A549 (cell line): ENCODE measurements at regions not wholly inside any gene's neighbourhood (a gene's known extent, or its start where the extent isn't known, plus 50 kb on each side); places are given as distances from the start of the nearest gene placed in this dataset.

ENCODE experiments used
- ATAC-seq, 2 experiments: fragments of 200-7000 bp in 1 of 2; fragments of >200 bp in 1 of 2; cut with Nextera tagmentation in 1 of 2; cut with Tn5 transposase in 1 of 2; 3 replicates each; pipeline versions ENCODE4 v1.8.0 to v1.9.1; 2018 to 2020; ENCODE audit warnings: mild to moderate bottlenecking in 1 of 2, moderate library complexity in 1 of 2
- CTCF ChIA-PET: fragments of 300-600 bp; sonication (Branson Sonifier 250); formaldehyde crosslinking; extraction: SDS; loops from one replicate; lab custom pipeline; 2021; ENCODE audit warnings: antibody characterized with exemption, inconsistent platforms; lab: Yijun Ruan, JAX
- POLR2A ChIA-PET: fragments of 350-600 bp; formaldehyde crosslinking; extraction: SDS; loops from one replicate; lab custom pipeline; 2021; ENCODE audit warnings: antibody characterized with exemption, inconsistent platforms; lab: Yijun Ruan, JAX
- DNase-seq, 2 experiments: peaks; one replicate each; pipeline versions ENCODE4 v3.0.0 to v3.0.0-alpha.2; 2011 to 2016; ENCODE audit warnings: low read depth in 1 of 2, low spot score in 1 of 2
- FAIRE-seq: peaks from 2 replicates; lab custom pipeline; 2011; peaks lifted over from hg19 to GRCh38; lab: Jason Lieb, UNC
- H3K27ac ChIP-seq, 2 experiments: fragments of >200 bp; sonication (Bioruptor Twin); formaldehyde crosslinking; 3 replicates each; pipeline ENCODE4 v1.5.1; 2016 to 2017
- H3K4me1 ChIP-seq: fragments of >200 bp; sonication (Bioruptor Twin); formaldehyde crosslinking; 3 replicates; pipeline ENCODE4 v1.6.1; 2016
- H3K4me2 ChIP-seq: fragments of >200 bp; sonication (Bioruptor Twin); formaldehyde crosslinking; 3 replicates; pipeline ENCODE4 v1.6.1; 2016
- H3K4me3 ChIP-seq: fragments of >200 bp; sonication (Bioruptor Twin); formaldehyde crosslinking; 3 replicates; pipeline ENCODE4 v1.5.1; 2016
- H3K9me3 ChIP-seq: fragments of >200 bp; sonication (Bioruptor Twin); formaldehyde crosslinking; 3 replicates; pipeline ENCODE4 v1.6.1; 2016
- BHLHE40 ChIP-seq: IDR thresholded peaks from 2 replicates; pipeline ENCODE4 v1.6.1; 2012; ENCODE audit warnings: low read depth, low read length, inconsistent platforms
- CBX2 ChIP-seq: fragments of 200-600 bp; sonication (generic); IDR thresholded peaks from 2 replicates; pipeline ENCODE4 v1.6.1; 2016; ENCODE audit warnings: low read depth, mild to moderate bottlenecking, borderline replicate concordance
- CBX8 ChIP-seq: fragments of 200-600 bp; sonication (generic); IDR thresholded peaks from 2 replicates; pipeline ENCODE4 v1.6.1; 2016
- CEBPB ChIP-seq, 2 experiments: fragments of >200 bp in 1 of 2; sonication (Bioruptor Twin) in 1 of 2; formaldehyde crosslinking in 1 of 2; IDR thresholded peaks; 2 replicates each; pipeline ENCODE4 v1.6.1; 2012 to 2016
- CTCF ChIP-seq: fragments of >200 bp; sonication (Bioruptor Twin); formaldehyde crosslinking; IDR thresholded peaks from 3 replicates; pipeline ENCODE4 v1.5.1; 2016
- EHMT2 ChIP-seq: fragments of 200-600 bp; sonication (generic); IDR thresholded peaks from 2 replicates; pipeline ENCODE4 v1.6.1; 2016; ENCODE audit warnings: antibody characterized with exemption, low read depth, mild to moderate bottlenecking, moderate library complexity
- EP300 ChIP-seq, 2 experiments: fragments of >200 bp; sonication (Bioruptor Twin); formaldehyde crosslinking; IDR thresholded peaks; 2 replicates in 1 of 2; 3 replicates in 1 of 2; pipeline ENCODE4 v1.6.1; 2016 to 2017
- ESRRA ChIP-seq: fragments of 150-350 bp; IDR thresholded peaks from 2 replicates; pipeline ENCODE4 v1.6.1; 2014; ENCODE audit warnings: mild to moderate bottlenecking, low read length, borderline replicate concordance
- FOXS1 ChIP-seq: fragments of 250-450 bp; sonication (Bioruptor Pico); IDR thresholded peaks from 2 replicates; pipeline ENCODE4 v1.5.0; 2020; ENCODE audit warnings: mild to moderate bottlenecking, moderate library complexity
- HDAC2 ChIP-seq: fragments of 200-600 bp; sonication (generic); IDR thresholded peaks from 2 replicates; pipeline ENCODE4 v1.6.1; 2016
- HEYL ChIP-seq: fragments of 250-450 bp; sonication (Bioruptor Pico); IDR thresholded peaks from 2 replicates; pipeline ENCODE4 v1.8.0; 2021; ENCODE audit warnings: mild to moderate bottlenecking, moderate library complexity
- HMGXB4 ChIP-seq: fragments of 250-450 bp; sonication (Bioruptor Pico); IDR thresholded peaks from 2 replicates; pipeline ENCODE4 v1.5.0; 2021; ENCODE audit warnings: mild to moderate bottlenecking, moderate library complexity, borderline replicate concordance
- HOXB13 ChIP-seq: fragments of 250-450 bp; sonication (Bioruptor Pico); IDR thresholded peaks from 2 replicates; pipeline ENCODE4 v1.5.0; 2020; ENCODE audit warnings: low read depth, mild to moderate bottlenecking, moderate library complexity
- HOXB5 ChIP-seq: fragments of 250-450 bp; sonication (Bioruptor Pico); IDR thresholded peaks from 2 replicates; pipeline ENCODE4 v1.5.0; 2020; ENCODE audit warnings: mild to moderate bottlenecking, moderate library complexity
- JUNB ChIP-seq: fragments of >200 bp; sonication (Bioruptor Twin); formaldehyde crosslinking; IDR thresholded peaks from 2 replicates; pipeline ENCODE4 v1.6.1; 2016
- MAZ ChIP-seq: fragments of 150-350 bp; IDR thresholded peaks from 2 replicates; pipeline ENCODE4 v1.6.1; 2014; ENCODE audit warnings: antibody characterized with exemption, low read depth, low read length, borderline replicate concordance
- MYC ChIP-seq: IDR thresholded peaks from 2 replicates; pipeline ENCODE4 v1.6.1; 2012; ENCODE audit warnings: mild to moderate bottlenecking, inconsistent platforms, low read length, improper control_type of control experiment, borderline replicate concordance
- NFE2L2 ChIP-seq: fragments of 150-350 bp; conservative IDR thresholded peaks from 2 replicates; pipeline ENCODE4 v1.6.1; 2014; ENCODE audit warnings: low read length
- NR3C1 ChIP-seq: fragments of >200 bp; sonication (Bioruptor Twin); formaldehyde crosslinking; IDR thresholded peaks from 3 replicates; pipeline ENCODE4 v1.6.1; 2017
- PBX3 ChIP-seq: IDR thresholded peaks from 2 replicates; pipeline ENCODE4 v1.6.1; 2012
- PHF8 ChIP-seq: fragments of 200-600 bp; sonication (generic); IDR thresholded peaks from 2 replicates; pipeline ENCODE4 v1.6.1; 2016; ENCODE audit warnings: low read depth, mild to moderate bottlenecking, antibody characterized with exemption, moderate library complexity, borderline replicate concordance
- RAD21 ChIP-seq, 2 experiments: fragments of >200 bp in 1 of 2; sonication (Bioruptor Twin) in 1 of 2; formaldehyde crosslinking in 1 of 2; IDR thresholded peaks in 1 of 2; conservative IDR thresholded peaks in 1 of 2; 2 replicates in 1 of 2; 3 replicates in 1 of 2; pipeline ENCODE4 v1.6.1; 2012 to 2018; ENCODE audit warnings: inconsistent platforms in 1 of 2
- SMC3 ChIP-seq: fragments of >200 bp; sonication (Bioruptor Twin); formaldehyde crosslinking; IDR thresholded peaks from 3 replicates; pipeline ENCODE4 v1.6.1; 2018; ENCODE audit warnings: inconsistent platforms
- TFCP2L1 ChIP-seq: fragments of 250-450 bp; sonication (Bioruptor Pico); IDR thresholded peaks from 2 replicates; pipeline ENCODE4 v1.5.0; 2021; ENCODE audit warnings: mild to moderate bottlenecking
- ZC3H11A ChIP-seq: fragments of 450-650 bp; IDR thresholded peaks from 2 replicates; pipeline ENCODE4 v1.6.1; 2014; ENCODE audit warnings: antibody characterized with exemption, mild to moderate bottlenecking
- whole genome bisulfite sequencing: methylation state at CpG from one replicate; pipeline ENCODE4 v1.1.6; 2017; ENCODE audit errors: missing lambda C conversion rate; 5-methylcytosine and 5-hydroxymethylcytosine counted together

GRCh38 chr3:124566701-124567100, 163.6 kb upstream of the UMPS start:
- 51% methylated on average over 2 of the region's 2 CpGs for WGBS
- CTCF ChIA-PET: interaction anchor here (1.1 to 10.4 kb wide), 7 partner anchors 12 to 335 kb away, joined by 3 to 348 read pairs (median 12); no protein-coding TSS in a partner anchor
- H3K4me2 ChIP-seq: no peak overlapping the region
- H3K9me3 ChIP-seq: no peaks in the 10 kb centered on the region
- no peak overlapping the region for H3K27ac ChIP-seq
- peaks cover 5% of the 10 kb centered on the region; the same call in 1 of the 3 replicates for H3K4me1 ChIP-seq
- TF ChIP-seq CTCF: no peak
- no peak for TF ChIP-seq PHF8
- no peak for TF ChIP-seq SMC3
- TF ChIP-seq RAD21 (conservative IDR thresholded peaks at IDR 0.05 in 1 of 2, IDR thresholded peaks at IDR 0.05 in 1 of 2): no peak
- no peak for TF ChIP-seq MAZ
- TF ChIP-seq HOXB13 (CRISPR knock-in tag): no peak
- TF ChIP-seq JUNB: no peak
- no peak for TF ChIP-seq HOXB5 (CRISPR knock-in tag)
- TF ChIP-seq EP300 (IDR thresholded peaks at IDR 0.05): no peak
- TF ChIP-seq CBX8: no peak
- TF ChIP-seq NR3C1: no peak
- TF ChIP-seq BHLHE40: no peak
- no peak for TF ChIP-seq HDAC2
- H3K4me3 ChIP-seq: no peak overlapping the region
- FAIRE-seq (no peak), DNase-seq (no peak), ATAC-seq (no peak)
- POLR2A ChIA-PET: no interaction called here

- no peak for TF ChIP-seq MYC
- no peak for TF ChIP-seq CBX2
- FAIRE-seq (no peak), DNase-seq (no peak), ATAC-seq (no peak)
- Histone ChIP-seq H3K4me1 (peaks cover 5% of the 10 kb centered on the region; the same call in 1 of the 3 replicates), H3K9me3 (no peaks in the 10 kb centered on the region), H3K4me2 (no peak overlapping the region), H3K27ac (no peak overlapping the region), H3K4me3 (no peak overlapping the region)
- ChIA-PET POLR2A (no interaction called here), CTCF (interaction anchor here (1.1 to 10.4 kb wide), 4 partner anchors 12 to 334 kb away, joined by 3 to 348 read pairs (median 9); no protein-coding TSS in a partner anchor)
- 13% methylated on average over 1 of the region's 1 CpG for whole genome bisulfite sequencing
These were observed 163.1 kb upstream of the UMPS start for GRCh38 chr3:124567179-124567578.

- Histone ChIP-seq H3K4me3 (no peak overlapping the region), H3K4me1 (peaks cover 5% of the 10 kb centered on the region; the same call in 1 of the 3 replicates), H3K4me2 (no peak overlapping the region), H3K9me3 (no peaks in the 10 kb centered on the region), H3K27ac (no peak overlapping the region)
- DNase-seq: no peak
- TF ChIP-seq HEYL (CRISPR knock-in tag) (no peak), SMC3 (no peak)
- ChIA-PET CTCF (interaction anchor here (1.4 to 9.5 kb wide), 3 partner anchors 10 to 332 kb away, joined by 5 to 78 read pairs (median 42); no protein-coding TSS in a partner anchor), POLR2A (no interaction called here)
- no peak for ATAC-seq
- FAIRE-seq: no peak
- 100% methylated on average over 1 of the region's 1 CpG for WGBS
These were observed 160.5 kb upstream of the UMPS start for GRCh38 chr3:124569761-124570160.

GRCh38 chr3:124570232-124570631, 160.0 kb upstream of the UMPS start:
- ChIA-PET POLR2A (no interaction called here), CTCF (interaction anchor here (0.8 to 9.5 kb wide), 4 partner anchors 10 to 118 kb away, joined by 3 to 78 read pairs (median 22); no protein-coding TSS in a partner anchor)
- DNase-seq: no peak
- Histone ChIP-seq H3K4me3 (no peak overlapping the region), H3K4me2 (no peak overlapping the region), H3K4me1 (peaks cover 3% of the 10 kb centered on the region; the same call in 1 of the 3 replicates), H3K9me3 (no peaks in the 10 kb centered on the region), H3K27ac (no peak overlapping the region)
- 39% methylated on average over 2 of the region's 2 CpGs for WGBS
- TF ChIP-seq CEBPB (IDR thresholded peaks at IDR 0.05): no peak
- TF ChIP-seq ZC3H11A: no peak
- TF ChIP-seq HMGXB4 (CRISPR knock-in tag): no peak
- TF ChIP-seq NFE2L2: no peak
- TF ChIP-seq CBX2: no peak
- TF ChIP-seq ESRRA: no peak
- no peak for TF ChIP-seq EHMT2
- no peak for TF ChIP-seq PBX3
- no peak for TF ChIP-seq FOXS1 (CRISPR knock-in tag)
- TF ChIP-seq MAZ: no peak
- no peak for TF ChIP-seq TFCP2L1 (CRISPR knock-in tag)
- FAIRE-seq: no peak
- ATAC-seq: no peak
